ENCODE measurements at regions not wholly inside any gene's neighbourhood (a gene's known extent, or its start where the extent isn't known, plus 50 kb on each side); places are given as distances from the start of the nearest gene placed in this dataset.

- no TSS peak for BruUV-seq (replicated peaks)
- Histone ChIP-seq H3K27ac (ENCODE audit: low read depth, low read length) (no peak overlapping the region), H3K9ac (ENCODE audit: low read length) (no peak overlapping the region), H3K36me3 (ENCODE audit: control insufficient read depth in 1 of 2, insufficient read depth in 2 of 2, low read length in 2 of 2) (no peaks in the 10 kb centered on the region), H3K9me2 (ENCODE audit: insufficient read depth) (no peaks in the 10 kb centered on the region), H3K4me2 (ENCODE audit: low read length) (no peak overlapping the region), H3K4me1 (ENCODE audit: control insufficient read depth in 1 of 2, insufficient read depth in 2 of 2, low read length in 2 of 2) (no peaks in the 10 kb centered on the region), H3K79me2 (ENCODE audit: insufficient read depth, low read length) (no peaks in the 10 kb centered on the region), H2AFZ (ENCODE audit: low read depth, low read length, poor library complexity, severe bottlenecking) (no peak overlapping the region), H3K4me3 (replicated peaks in 1 of 2; ENCODE audit: low read depth in 1 of 2, low read length in 2 of 2) (no peak overlapping the region), H3K27me3 (ENCODE audit: insufficient read depth, low read length) (no peaks in the 10 kb centered on the region), H4K20me1 (ENCODE audit: insufficient read depth) (no peaks in the 10 kb centered on the region), H3K9me3 (ENCODE audit: control insufficient read depth in 1 of 2, insufficient read depth in 1 of 2, low read depth in 1 of 2, low read length in 2 of 2) (no peaks in the 10 kb centered on the region)
- CTCF ChIA-PET = interaction anchor here (1.3 kb wide), 1 partner anchor 9 kb away, joined by 4 read pairs; no protein-coding TSS in a partner anchor
- POLR2A ChIA-PET = no interaction called here
- TF ChIP-seq FOSL1 (IDR thresholded peaks at IDR 0.05; ENCODE audit: low read depth) (no peak), JUND (IDR thresholded peaks at IDR 0.05) (no peak), ELF1 (IDR thresholded peaks at IDR 0.05; ENCODE audit: borderline replicate concordance, low read depth) (no peak), CBX3 (IDR thresholded peaks at IDR 0.05; ENCODE audit: low read depth) (no peak), EZH2 (IDR thresholded peaks at IDR 0.05) (no peak), YY1 (IDR thresholded peaks at IDR 0.05; ENCODE audit: extremely low read depth, insufficient replicate concordance, low read depth, low read length) (no peak), SRF (IDR thresholded peaks at IDR 0.05; ENCODE audit: low read depth) (no peak), SP1 (IDR thresholded peaks at IDR 0.05; ENCODE audit: low read depth) (no peak), POLR2A (IDR thresholded peaks at IDR 0.05; ENCODE audit: borderline replicate concordance, extremely low read depth, insufficient read depth, insufficient read length) (no peak), ATF3 (IDR thresholded peaks at IDR 0.05) (no peak), TCF7L2 (IDR thresholded peaks at IDR 0.05; ENCODE audit: borderline replicate concordance, extremely low read depth, insufficient read depth, insufficient read length) (no peak), CEBPB (IDR thresholded peaks at IDR 0.05; ENCODE audit: low read depth) (no peak), ZFX (IDR thresholded peaks at IDR 0.05) (no peak), RAD21 (IDR thresholded peaks at IDR 0.05; ENCODE audit: low read depth) (no peak), EZH2phosphoT487 (IDR thresholded peaks at IDR 0.05; ENCODE audit: borderline replicate concordance) (no peak), POLR2AphosphoS5 (IDR thresholded peaks at IDR 0.05; ENCODE audit: low read depth, low read length) (no peak), SIN3A (IDR thresholded peaks at IDR 0.05; ENCODE audit: low read depth) (no peak)
- TF ChIP-seq, protein P1, sequence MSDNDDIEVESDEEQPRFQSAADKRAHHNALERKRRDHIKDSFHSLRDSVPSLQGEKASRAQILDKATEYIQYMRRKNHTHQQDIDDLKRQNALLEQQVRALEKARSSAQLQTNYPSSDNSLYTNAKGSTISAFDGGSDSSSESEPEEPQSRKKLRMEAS (IDR thresholded peaks at IDR 0.05) = no peak
- ATAC-seq = no peak
- RAD21 ChIA-PET (ENCODE audit: low non-redundant PET in 1 of 2, low total read pairs in 2 of 2, uncharacterized antibody in 2 of 2, unreplicated experiment in 2 of 2) = no interaction called here
- DNase-seq (ENCODE audit: low read depth, low spot score) = no peak
- intact Hi-C loops (cut with micrococcal nuclease) = no loop called here
Measured at GRCh38 chr2:42965910-42966309, 173.5 kb upstream of the HAAO start.
